ENCODE measurements at regions not wholly inside any gene's neighbourhood (a gene's known extent, or its start where the extent isn't known, plus 50 kb on each side); places are given as distances from the start of the nearest gene placed in this dataset.

DNA sequence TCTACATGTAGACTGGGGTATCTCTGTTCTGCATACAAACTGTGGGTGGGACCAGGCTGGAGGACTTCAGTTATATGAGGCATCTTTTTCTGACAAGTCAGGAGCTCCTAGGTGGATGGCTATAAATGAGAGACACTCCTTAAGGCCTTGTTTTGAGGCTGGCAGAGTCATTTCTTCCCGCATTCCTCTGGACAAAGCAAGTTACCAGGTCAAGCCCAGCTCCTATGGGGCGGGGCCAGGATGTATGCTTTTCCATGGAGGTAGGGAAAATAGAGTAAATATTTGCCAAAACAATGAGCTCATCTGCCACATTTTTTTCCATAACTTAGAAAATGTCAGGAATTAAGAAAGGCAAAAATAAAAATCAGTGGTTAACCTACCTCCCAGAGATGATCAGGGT, 283.4 kb downstream of the GPR37 start:
- H3K27ac ChIP-seq (ENCODE audit: low read depth, low read length): no peak overlapping the region
- no peaks in the 10 kb centered on the region for H3K23me2 ChIP-seq (ENCODE audit: low read depth, low read length)
- no peak overlapping the region for H3K56ac ChIP-seq (replicated peaks; ENCODE audit: insufficient read length, low read depth, low read length)
- H3K9me3 ChIP-seq (ENCODE audit: insufficient read depth in 2 of 2, low read depth in 1 of 2, low read length in 1 of 2): no peaks in the 10 kb centered on the region
- H3K4me3 ChIP-seq (ENCODE audit: extremely low read depth in 1 of 4, insufficient read depth in 2 of 4, low read depth in 3 of 4, low read length in 4 of 4): no peak overlapping the region
- no peak overlapping the region for H2BK5ac ChIP-seq (ENCODE audit: low read depth, low read length)
- no peaks in the 10 kb centered on the region for H3K36me3 ChIP-seq (ENCODE audit: control insufficient read depth in 2 of 4, insufficient read depth in 4 of 4, low read length in 3 of 4)
- no peaks in the 10 kb centered on the region for H3K27me3 ChIP-seq (replicated peaks in 1 of 4; ENCODE audit: control insufficient read depth in 3 of 4, extremely low read depth in 1 of 4, insufficient read depth in 3 of 4, low read length in 3 of 4)
- H4K20me1 ChIP-seq (replicated peaks in 1 of 2; ENCODE audit: control insufficient read depth in 1 of 2, insufficient read depth in 2 of 2, low read length in 2 of 2): no peaks in the 10 kb centered on the region
- H2AK5ac ChIP-seq (ENCODE audit: low read depth, low read length): no peak overlapping the region
- no peak overlapping the region for H2AFZ ChIP-seq (ENCODE audit: low read length)
- H2BK15ac ChIP-seq (ENCODE audit: low read length): no peak overlapping the region
- TF ChIP-seq SIN3A (conservative IDR thresholded peaks at IDR 0.05 in 1 of 2, IDR thresholded peaks at IDR 0.05 in 1 of 2; ENCODE audit: low read depth in 1 of 2, low read length in 2 of 2) (no peak), SRF (IDR thresholded peaks at IDR 0.05; ENCODE audit: low read depth, low read length) (no peak), PHF8 (conservative IDR thresholded peaks at IDR 0.05; ENCODE audit: low read depth, low read length) (no peak), CBX8 (IDR thresholded peaks at IDR 0.05; ENCODE audit: borderline replicate concordance, low read depth, low read length) (no peak), SIRT6 (IDR thresholded peaks at IDR 0.05; ENCODE audit: low read length) (no peak)
- H3K23ac ChIP-seq (ENCODE audit: insufficient read length): no peak overlapping the region
- no peaks in the 10 kb centered on the region for H3K79me2 ChIP-seq (ENCODE audit: control insufficient read depth in 1 of 2, insufficient read depth in 2 of 2, low read length in 2 of 2)
- H2BK120ac ChIP-seq (replicated peaks; ENCODE audit: low read depth, low read length): no peak overlapping the region
- no peak overlapping the region for H3K18ac ChIP-seq (ENCODE audit: extremely low read depth, low read length)
- H3K4me1 ChIP-seq (replicated peaks in 1 of 4; ENCODE audit: control insufficient read depth in 3 of 4, insufficient read depth in 4 of 4, low read length in 3 of 4): no peaks in the 10 kb centered on the region
- H3K4me2 ChIP-seq (ENCODE audit: insufficient read depth in 1 of 2, low read depth in 2 of 2, low read length in 2 of 2): no peak overlapping the region
- WGBS, 2 experiments (ENCODE audit: extremely low coverage in 1 of 2, insufficient coverage in 1 of 2, insufficient read length in 1 of 2, insufficient replicate concordance in 2 of 2, low coverage in 1 of 2, low lambda C conversion rate in 2 of 2, missing lambda C conversion rate in 1 of 2): 86% methylated on average over 2 of the region's 2 CpGs; no CpG with 5 or more reads in 1 of the 2 experiments
- no peak overlapping the region for H2BK12ac ChIP-seq (ENCODE audit: low read depth, low read length)
- H4K8ac ChIP-seq (ENCODE audit: extremely low read depth, insufficient read depth, low read length): no peak overlapping the region
- ChIA-PET POLR2A (ENCODE audit: partially characterized antibody) (no interaction called here), CTCF (ENCODE audit: partially characterized antibody) (interaction anchor here (1.2 kb wide), 2 partner anchors 12 to 330 kb away, joined by 3 read pairs; no protein-coding TSS in a partner anchor)
- no peak for FAIRE-seq
- H3K4ac ChIP-seq (replicated peaks; ENCODE audit: insufficient read length, low read depth, low read length): no peak overlapping the region
- DNase-seq (ENCODE audit: low read depth in 1 of 2, low spot score in 2 of 2): no peak
- no peak overlapping the region for H3K9ac ChIP-seq (replicated peaks in 1 of 4; ENCODE audit: extremely low read depth in 1 of 4, low read depth in 3 of 4, low read length in 3 of 4)
- no peak overlapping the region for H3K14ac ChIP-seq (ENCODE audit: insufficient read length)
- no peak overlapping the region for H4K5ac ChIP-seq (ENCODE audit: insufficient read length, low read depth, low read length)
- no peak overlapping the region for H2BK20ac ChIP-seq (ENCODE audit: low read length)
- H4K91ac ChIP-seq (replicated peaks; ENCODE audit: insufficient read length, low read length): no peak overlapping the region
- H3K79me1 ChIP-seq (ENCODE audit: low read depth, low read length): no peaks in the 10 kb centered on the region
